ENCODE measurements at regions not wholly inside any gene's neighbourhood (a gene's known extent, or its start where the extent isn't known, plus 50 kb on each side); places are given as distances from the start of the nearest gene placed in this dataset.

DNA sequence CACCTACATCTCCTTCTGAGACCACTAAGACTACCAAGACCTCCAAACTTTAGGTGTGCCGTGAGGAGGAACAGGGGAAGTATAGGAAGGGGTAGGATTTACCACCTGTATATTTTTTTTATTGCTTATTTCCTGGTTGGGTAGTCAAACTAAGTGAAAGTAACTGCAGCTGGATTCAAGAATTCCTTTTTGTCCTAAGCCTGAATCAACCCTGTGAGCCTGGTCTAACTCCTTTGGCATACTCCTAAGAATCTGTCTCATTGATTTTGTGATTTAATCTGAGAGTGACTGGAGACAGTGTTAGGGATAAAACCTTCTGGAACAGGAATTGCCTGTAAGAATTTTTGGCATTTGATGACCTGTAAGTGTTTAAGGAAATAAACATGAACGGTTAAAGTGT is 523.5 kb upstream of the MIR17HG start:
- TF ChIP-seq YY1 (IDR thresholded peaks at IDR 0.05; ENCODE audit: insufficient read depth, insufficient read length) (no peak), SUZ12 (IDR thresholded peaks at IDR 0.05; ENCODE audit: extremely low read depth, insufficient read depth, insufficient read length) (no peak)
